ENCODE measurements at regions not wholly inside any gene's neighbourhood (a gene's known extent, or its start where the extent isn't known, plus 50 kb on each side); places are given as distances from the start of the nearest gene placed in this dataset.

- TF ChIP-seq CTCF (IDR thresholded peaks at IDR 0.05; ENCODE audit: low read depth, low read length, poor library complexity, severe bottlenecking) (no peak), EZH2phosphoT487 (IDR thresholded peaks at IDR 0.05; ENCODE audit: borderline replicate concordance, low read length) (no peak)
- Histone ChIP-seq H3K79me2 (ENCODE audit: control insufficient read depth, low read length) (no peaks in the 10 kb centered on the region), H3K27ac (ENCODE audit: low read depth, low read length) (no peak overlapping the region), H3K9me2 (replicated peaks; ENCODE audit: control insufficient read depth, low read length) (no peaks in the 10 kb centered on the region), H3K27me3 (ENCODE audit: control insufficient read depth, low read length) (no peaks in the 10 kb centered on the region), H3K4me3 (ENCODE audit: low read length) (no peak overlapping the region), H3K4me1 (ENCODE audit: control insufficient read depth, low read length) (no peaks in the 10 kb centered on the region), H4K20me1 (ENCODE audit: control insufficient read depth, insufficient read depth, low read depth, low read length) (no peaks in the 10 kb centered on the region), H3K9me3 (ENCODE audit: control insufficient read depth, insufficient read depth, low read length) (no peaks in the 10 kb centered on the region), H3F3A (ENCODE audit: control insufficient read depth, insufficient read depth) (no peaks in the 10 kb centered on the region), H3K4me2 (ENCODE audit: low read length) (no peak overlapping the region), H3K36me3 (ENCODE audit: control insufficient read depth, low read length) (no peaks in the 10 kb centered on the region)
Measured at GRCh38 chr5:17810734-17811133, 176.5 kb downstream of the TAF11L14 start.

GRCh38 chr5:17813214-17813613, 179.0 kb downstream of the TAF11L14 start:
- Histone ChIP-seq H3K9me3 (ENCODE audit: control insufficient read depth, insufficient read depth, low read length) (no peaks in the 10 kb centered on the region), H3K27me3 (ENCODE audit: control insufficient read depth, low read length) (no peaks in the 10 kb centered on the region), H3K4me2 (ENCODE audit: low read length) (no peak overlapping the region), H3K9me2 (replicated peaks; ENCODE audit: control insufficient read depth, low read length) (no peaks in the 10 kb centered on the region), H3K4me3 (ENCODE audit: low read length) (no peak overlapping the region), H3K27ac (ENCODE audit: low read depth, low read length) (no peak overlapping the region), H3K79me2 (ENCODE audit: control insufficient read depth, low read length) (no peaks in the 10 kb centered on the region), H4K20me1 (ENCODE audit: control insufficient read depth, insufficient read depth, low read depth, low read length) (no peaks in the 10 kb centered on the region), H3F3A (ENCODE audit: control insufficient read depth, insufficient read depth) (no peaks in the 10 kb centered on the region), H3K36me3 (ENCODE audit: control insufficient read depth, low read length) (no peaks in the 10 kb centered on the region), H3K4me1 (ENCODE audit: control insufficient read depth, low read length) (no peaks in the 10 kb centered on the region)
- no peak for TF ChIP-seq CTCF (IDR thresholded peaks at IDR 0.05; ENCODE audit: low read depth, low read length, poor library complexity, severe bottlenecking)
- no peak for TF ChIP-seq EZH2phosphoT487 (IDR thresholded peaks at IDR 0.05; ENCODE audit: borderline replicate concordance, low read length)

GRCh38 chr5:17816505-17816904, 182.2 kb downstream of the TAF11L14 start:
- H3K36me3 ChIP-seq (ENCODE audit: control insufficient read depth, low read length), result no peaks in the 10 kb centered on the region
- no peaks in the 10 kb centered on the region for H3K79me2 ChIP-seq (ENCODE audit: control insufficient read depth, low read length)
- TF ChIP-seq EZH2phosphoT487 (IDR thresholded peaks at IDR 0.05; ENCODE audit: borderline replicate concordance, low read length) (no peak), CTCF (IDR thresholded peaks at IDR 0.05; ENCODE audit: low read depth, low read length, poor library complexity, severe bottlenecking) (no peak)
- no peaks in the 10 kb centered on the region for H3F3A ChIP-seq (ENCODE audit: control insufficient read depth, insufficient read depth)
- H3K4me2 ChIP-seq (ENCODE audit: low read length), result no peak overlapping the region
- H3K27me3 ChIP-seq (ENCODE audit: control insufficient read depth, low read length), result no peaks in the 10 kb centered on the region
- no peaks in the 10 kb centered on the region for H3K4me1 ChIP-seq (ENCODE audit: control insufficient read depth, low read length)
- H4K20me1 ChIP-seq (ENCODE audit: control insufficient read depth, insufficient read depth, low read depth, low read length), result no peaks in the 10 kb centered on the region
- H3K9me3 ChIP-seq (ENCODE audit: control insufficient read depth, insufficient read depth, low read length), result no peaks in the 10 kb centered on the region
- H3K9me2 ChIP-seq (replicated peaks; ENCODE audit: control insufficient read depth, low read length), result no peaks in the 10 kb centered on the region
- no peak overlapping the region for H3K27ac ChIP-seq (ENCODE audit: low read depth, low read length)
- no peak overlapping the region for H3K4me3 ChIP-seq (ENCODE audit: low read length)

GRCh38 chr5:17816944-17817343, 182.7 kb downstream of the TAF11L14 start:
- Histone ChIP-seq H4K20me1 (ENCODE audit: control insufficient read depth, insufficient read depth, low read depth, low read length) (no peaks in the 10 kb centered on the region), H3K27me3 (ENCODE audit: control insufficient read depth, low read length) (no peaks in the 10 kb centered on the region), H3K4me2 (ENCODE audit: low read length) (no peak overlapping the region), H3K79me2 (ENCODE audit: control insufficient read depth, low read length) (no peaks in the 10 kb centered on the region), H3K27ac (ENCODE audit: low read depth, low read length) (no peak overlapping the region), H3K4me1 (ENCODE audit: control insufficient read depth, low read length) (no peaks in the 10 kb centered on the region), H3K36me3 (ENCODE audit: control insufficient read depth, low read length) (no peaks in the 10 kb centered on the region), H3K4me3 (ENCODE audit: low read length) (no peak overlapping the region), H3K9me2 (replicated peaks; ENCODE audit: control insufficient read depth, low read length) (no peaks in the 10 kb centered on the region), H3F3A (ENCODE audit: control insufficient read depth, insufficient read depth) (no peaks in the 10 kb centered on the region), H3K9me3 (ENCODE audit: control insufficient read depth, insufficient read depth, low read length) (no peaks in the 10 kb centered on the region)
- TF ChIP-seq EZH2phosphoT487 (IDR thresholded peaks at IDR 0.05; ENCODE audit: borderline replicate concordance, low read length), result no peak
- TF ChIP-seq CTCF (IDR thresholded peaks at IDR 0.05; ENCODE audit: low read depth, low read length, poor library complexity, severe bottlenecking), result no peak
